ENCODE measurements at regions not wholly inside any gene's neighbourhood (a gene's known extent, or its start where the extent isn't known, plus 50 kb on each side); places are given as distances from the start of the nearest gene placed in this dataset.

GRCh38 chr1:22221233-22221780 is 78.4 kb upstream of the WNT4 start:
- no peak for DNase-seq (ENCODE audit: low read depth)

GRCh38 chr1:22222723-22223122 is 79.8 kb upstream of the WNT4 start:
- no peak for DNase-seq (ENCODE audit: low read depth)

DNA sequence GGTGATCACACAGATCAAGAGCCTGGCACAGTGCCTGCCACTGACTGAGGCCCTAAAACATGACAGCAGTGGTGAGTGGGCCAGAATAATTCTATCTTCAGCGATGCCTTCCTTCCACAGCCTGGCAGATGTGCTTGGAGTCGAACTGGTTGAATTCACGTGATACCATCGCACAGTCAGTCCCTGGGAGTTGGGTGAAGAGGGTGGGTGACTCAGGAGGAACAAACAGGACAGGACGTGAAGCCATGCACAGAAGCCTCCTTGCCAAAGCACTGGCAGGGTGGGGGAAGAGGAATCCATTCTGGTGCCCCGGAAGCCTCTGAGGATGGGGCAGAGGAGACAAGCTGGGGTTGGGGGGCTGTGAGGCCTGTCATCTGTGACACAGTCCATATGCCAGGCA is 80.3 kb upstream of the WNT4 start:
- no peak for DNase-seq (ENCODE audit: low read depth)

DNA sequence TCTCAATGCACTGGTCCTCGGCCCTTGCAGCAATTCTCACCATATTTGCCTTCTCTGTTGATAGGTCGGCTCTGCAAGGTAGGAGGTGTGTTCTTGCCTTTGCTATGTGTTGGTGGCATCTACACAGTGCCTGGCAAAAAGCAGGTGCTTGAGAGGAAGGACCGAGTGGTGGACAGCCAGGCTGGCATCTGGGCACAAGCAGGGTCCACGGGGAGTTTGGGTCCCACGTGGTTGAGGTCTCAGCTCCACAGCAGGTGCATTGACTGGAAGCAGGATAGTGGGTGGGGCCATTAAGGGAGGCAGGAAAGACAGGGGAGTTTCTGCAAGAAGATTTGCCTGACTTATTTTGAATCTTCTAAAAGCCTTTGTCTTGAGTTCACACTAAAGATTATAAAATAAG is 81.2 kb upstream of the WNT4 start:
- DNase-seq (ENCODE audit: low read depth) = no peak

- no peak for DNase-seq (ENCODE audit: low read depth)
Measured at GRCh38 chr1:22224631-22225030, 81.7 kb upstream of the WNT4 start.

GRCh38 chr1:22225858-22226589 is 83.1 kb upstream of the WNT4 start:
- no peak for DNase-seq (ENCODE audit: low read depth)

DNA sequence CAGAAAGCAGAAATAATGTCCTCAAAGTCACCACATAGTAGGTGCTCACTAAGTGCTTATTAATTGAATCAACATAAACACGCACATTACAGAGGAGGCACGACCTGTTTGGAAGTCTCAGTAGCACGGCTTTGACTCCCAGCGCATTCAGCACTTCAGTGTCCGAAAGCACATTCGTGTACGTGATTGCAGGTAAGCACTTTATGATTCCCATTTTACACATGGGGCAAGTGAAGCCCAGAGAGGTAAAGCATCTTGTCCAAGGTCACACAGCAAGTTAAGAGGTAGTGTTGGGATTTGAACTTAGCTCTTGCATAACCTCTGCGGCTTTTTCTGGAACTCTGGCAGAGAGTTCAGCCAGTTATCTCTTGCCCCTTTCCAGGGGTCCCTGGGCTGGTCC is 85.2 kb upstream of the WNT4 start:
- no peak for DNase-seq (ENCODE audit: low read depth)

GRCh38 chr1:22228505-22228911 is 85.6 kb upstream of the WNT4 start:
- DNase-seq (ENCODE audit: low read depth) = no peak

DNA sequence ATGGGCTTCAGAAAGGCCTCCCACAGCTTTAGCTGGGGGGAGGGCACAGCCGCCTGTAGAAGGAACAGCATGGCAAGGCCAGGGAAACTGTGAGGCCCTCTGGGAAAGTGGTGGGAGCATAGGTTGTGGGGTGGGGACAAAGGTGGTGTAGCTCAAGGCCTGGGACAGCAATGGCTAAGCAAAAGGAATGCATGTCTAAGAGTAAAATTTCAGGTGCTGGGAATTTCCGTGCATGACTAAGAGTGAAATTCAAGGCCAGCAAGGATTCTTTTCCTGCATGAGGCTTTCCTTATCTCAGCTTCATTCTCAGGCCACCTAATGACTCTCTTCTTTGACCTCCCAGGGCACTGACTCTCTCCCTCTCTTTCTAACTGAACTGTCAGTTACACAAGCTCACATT is 86.5 kb upstream of the WNT4 start:
- no peak for DNase-seq (ENCODE audit: low read depth)

DNA sequence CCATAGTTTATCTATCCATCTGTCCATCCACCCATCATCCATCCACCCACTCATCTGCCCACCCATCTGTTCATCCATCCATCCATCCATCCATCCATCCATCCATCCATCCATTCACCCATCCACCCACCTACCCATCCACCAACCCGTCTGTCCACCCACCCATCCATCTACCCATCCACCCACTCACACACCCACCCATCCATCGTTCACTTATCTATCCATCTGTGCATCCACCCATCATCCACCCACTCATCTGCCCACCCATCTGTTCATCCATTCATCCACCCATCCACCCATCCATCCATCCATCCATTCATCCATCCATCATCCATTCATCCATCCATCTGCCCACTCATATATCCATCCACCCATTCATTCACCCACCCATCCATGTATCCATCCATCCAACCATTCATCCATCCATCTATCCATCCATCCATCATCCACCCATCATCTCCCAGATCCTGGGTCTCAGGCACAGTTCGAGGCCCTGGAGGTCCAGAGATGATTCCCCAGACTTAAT is 88.2 kb upstream of the WNT4 start:
- DNase-seq (ENCODE audit: low read depth) = no peak

DNA sequence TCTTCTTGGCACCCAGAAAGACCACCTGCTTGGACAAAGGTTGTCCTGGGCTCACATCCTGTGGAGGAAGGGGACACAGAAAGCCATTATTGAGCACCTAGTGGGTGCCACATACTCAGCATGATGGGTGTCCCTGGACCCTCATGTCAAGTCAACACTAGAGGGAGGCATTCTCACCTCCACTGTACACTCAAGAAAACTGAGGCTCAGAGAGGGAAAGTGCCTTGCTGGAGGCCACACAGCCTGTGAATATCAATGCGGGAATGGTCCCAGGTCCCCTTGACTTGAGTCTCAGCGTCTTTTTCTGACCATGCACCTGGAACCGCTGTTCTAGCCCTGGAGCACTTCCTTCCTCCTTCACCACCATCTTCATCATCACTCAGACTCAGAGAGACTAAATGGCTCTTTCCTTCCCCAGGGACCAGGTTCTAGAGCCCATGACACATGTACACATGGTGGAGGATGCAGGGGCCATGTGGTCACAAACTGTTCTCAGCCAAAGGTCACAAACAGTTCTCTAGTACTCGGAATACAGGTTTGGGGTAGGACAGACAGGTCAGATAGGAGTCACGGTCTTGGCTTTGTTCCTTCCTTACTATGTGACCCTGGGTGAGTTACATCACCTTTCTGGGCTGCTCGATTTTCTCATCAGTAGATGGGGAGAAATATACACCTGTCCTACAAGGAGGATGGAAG is 89.2 kb upstream of the WNT4 start:
- no peak for DNase-seq (ENCODE audit: low read depth)

GRCh38 chr1:22233222-22233621 is 90.3 kb upstream of the WNT4 start:
- no peak for DNase-seq (ENCODE audit: low read depth)

DNA sequence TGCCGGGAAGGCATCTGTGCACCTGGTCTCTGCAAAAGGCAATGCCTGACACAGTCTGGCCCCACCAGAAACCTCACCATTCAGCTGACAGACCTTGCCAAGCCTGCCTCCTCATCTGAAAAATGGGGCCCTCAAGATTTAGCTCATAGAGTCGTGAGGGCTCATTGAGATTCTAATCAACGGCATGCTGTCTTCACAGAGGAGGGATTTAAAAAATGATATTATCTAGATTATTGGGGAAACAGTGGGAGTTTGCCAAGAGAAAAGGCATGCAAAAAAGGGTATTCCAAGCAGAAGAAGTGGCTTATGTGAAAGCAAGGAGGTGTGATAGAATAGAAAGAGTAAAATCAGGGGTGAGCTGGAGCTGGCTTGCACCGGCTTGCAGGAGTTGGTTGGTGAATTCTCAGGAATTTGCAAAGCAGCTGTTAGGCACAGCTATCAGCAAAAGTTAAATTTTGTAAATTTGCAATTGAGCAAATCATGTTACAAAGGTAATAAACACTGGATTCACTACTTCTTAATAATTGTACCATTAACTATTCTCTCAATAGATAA is 91.7 kb upstream of the WNT4 start:
- no peak for DNase-seq (ENCODE audit: low read depth)

- DNase-seq (ENCODE audit: low read depth) = no peak
Measured at GRCh38 chr1:22236166-22236565, 93.3 kb upstream of the WNT4 start.

- no peak for DNase-seq (ENCODE audit: low read depth)
Measured at GRCh38 chr1:22236900-22237299, 94.0 kb upstream of the WNT4 start.

DNA sequence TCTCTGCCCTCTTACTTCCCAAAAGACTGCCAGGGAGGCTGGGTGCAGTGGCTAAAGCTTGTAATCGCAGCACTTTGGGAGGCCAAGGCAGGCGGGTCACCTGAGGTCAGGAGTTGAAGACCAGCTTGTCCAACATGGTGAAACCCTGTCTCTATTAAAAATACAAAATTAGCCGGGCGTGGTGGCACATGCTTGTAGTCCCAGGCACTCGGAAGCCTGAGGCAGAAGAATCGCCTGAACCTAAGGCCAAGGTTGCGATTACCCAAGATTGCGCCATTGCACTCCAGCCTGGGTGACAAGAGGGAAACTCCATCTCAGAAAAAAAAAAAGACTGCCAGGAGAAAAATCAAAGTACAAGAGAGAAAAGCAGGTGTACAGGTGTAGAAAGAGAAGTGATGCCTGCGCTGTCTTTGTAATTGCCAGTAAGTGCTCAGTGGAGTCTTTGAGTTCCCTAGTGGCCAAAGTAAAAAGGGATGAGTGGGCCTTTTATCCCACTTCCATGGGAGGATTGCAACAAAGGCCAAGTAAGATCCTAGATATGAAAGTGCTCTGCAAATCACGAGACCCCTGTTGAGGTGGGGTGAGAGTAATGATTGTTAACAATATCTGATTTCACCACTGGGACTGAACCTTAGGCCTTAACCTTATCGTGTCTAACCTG is 94.7 kb upstream of the WNT4 start:
- no peak for DNase-seq (ENCODE audit: low read depth)

DNA sequence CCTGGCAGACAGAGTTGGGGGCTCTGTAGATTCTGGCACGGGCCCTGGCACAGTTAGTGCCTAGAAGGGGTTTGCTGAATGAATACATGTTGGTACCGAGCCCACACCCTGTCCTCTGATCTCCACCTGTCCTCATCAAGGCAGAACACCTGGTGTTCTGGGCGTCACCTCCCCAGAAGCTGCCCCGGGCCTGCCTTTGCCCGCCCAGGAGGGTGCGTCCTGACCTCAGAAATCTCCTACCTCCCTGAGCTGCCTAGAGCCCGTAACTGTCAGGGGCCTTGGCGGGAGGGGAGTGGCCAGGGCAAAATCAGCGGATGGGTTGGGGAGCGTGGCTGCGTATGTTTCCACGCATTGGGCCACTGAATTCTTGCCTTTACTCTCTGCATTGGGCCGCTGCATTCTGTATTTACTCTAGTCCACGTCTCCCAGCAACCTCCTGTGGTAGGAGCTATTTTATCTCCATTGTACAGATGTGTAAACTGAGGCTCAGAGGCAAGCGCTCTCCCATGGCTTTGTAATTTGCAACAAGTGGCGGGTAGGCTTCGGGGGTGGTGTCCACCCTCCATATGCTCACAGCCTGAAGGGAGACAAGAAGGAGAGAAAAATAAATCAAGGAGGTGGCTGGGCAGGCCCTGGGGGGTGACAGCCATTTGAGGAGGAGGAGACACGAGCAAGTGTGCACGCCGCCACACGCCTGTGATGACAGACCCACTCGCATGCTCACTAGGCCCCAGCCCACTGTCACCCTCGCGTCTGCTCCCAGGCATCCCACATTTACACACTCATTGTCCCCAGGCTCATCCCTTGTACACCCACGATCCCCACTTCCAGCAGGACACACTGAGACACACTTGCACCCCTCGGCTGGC is 95.7 kb upstream of the WNT4 start:
- no peak for DNase-seq (ENCODE audit: low read depth)

DNA sequence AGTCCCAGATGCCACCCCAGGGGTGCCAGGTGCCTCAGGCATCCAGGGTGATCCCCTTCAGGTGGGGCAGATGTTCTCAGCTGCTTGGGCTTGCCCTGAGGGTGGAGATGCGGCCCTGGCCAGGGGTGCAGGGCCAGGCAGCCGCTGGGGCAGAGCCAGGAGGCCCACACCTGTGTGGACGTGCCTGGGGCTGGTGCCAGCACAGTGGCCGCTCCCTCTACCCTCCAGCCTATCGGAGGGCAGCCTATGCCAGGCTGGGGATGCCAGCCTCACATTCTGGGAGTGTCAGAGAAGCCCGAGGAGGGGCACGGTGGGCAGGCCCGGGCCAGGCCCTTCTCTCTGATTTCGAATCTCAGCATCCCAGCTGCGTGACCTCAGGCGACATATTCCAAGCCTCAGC is 96.5 kb upstream of the WNT4 start:
- no peak for DNase-seq (ENCODE audit: low read depth)

GRCh38 chr1:22241250-22241649 is 98.4 kb upstream of the WNT4 start:
- DNase-seq (ENCODE audit: low read depth) = no peak

- DNase-seq (ENCODE audit: low read depth) = no peak
Measured at GRCh38 chr1:22241811-22242210, 98.9 kb upstream of the WNT4 start.

- DNase-seq (ENCODE audit: low read depth) = no peak
Measured at GRCh38 chr1:22245100-22245650, 102.3 kb upstream of the WNT4 start.

Data from stimulated activated CD4-positive, alpha-beta T cell treated with anti-CD3 and anti-CD28 coated beads, Interleukin-2, amount 100 ng/mL, for 4 hours (primary cell).